Testis (tissue), 2 donors: ENCODE measurements at regions not wholly inside any gene's neighbourhood (a gene's known extent, or its start where the extent isn't known, plus 50 kb on each side); places are given as distances from the start of the nearest gene placed in this dataset.

ENCODE experiments used
- POLR2A ChIP-seq: fragments of 450-650 bp; IDR thresholded peaks from one replicate; pipeline ENCODE4 v1.6.1; 2017; ENCODE audit warnings: antibody characterized with exemption, mild to moderate bottlenecking, moderate library complexity
- TF ChIP-seq, protein P1 (sequence below), 3 experiments: fragments of 450-650 bp in 2 of 3; fragments of 200-600 bp in 1 of 3; sonication (generic) in 1 of 3; IDR thresholded peaks; one replicate each; pipeline ENCODE4 v1.5.1; 2016 to 2019; ENCODE audit warnings: antibody characterized with exemption in 3 of 3, mild to moderate bottlenecking in 2 of 3, moderate library complexity in 1 of 3

DNA sequence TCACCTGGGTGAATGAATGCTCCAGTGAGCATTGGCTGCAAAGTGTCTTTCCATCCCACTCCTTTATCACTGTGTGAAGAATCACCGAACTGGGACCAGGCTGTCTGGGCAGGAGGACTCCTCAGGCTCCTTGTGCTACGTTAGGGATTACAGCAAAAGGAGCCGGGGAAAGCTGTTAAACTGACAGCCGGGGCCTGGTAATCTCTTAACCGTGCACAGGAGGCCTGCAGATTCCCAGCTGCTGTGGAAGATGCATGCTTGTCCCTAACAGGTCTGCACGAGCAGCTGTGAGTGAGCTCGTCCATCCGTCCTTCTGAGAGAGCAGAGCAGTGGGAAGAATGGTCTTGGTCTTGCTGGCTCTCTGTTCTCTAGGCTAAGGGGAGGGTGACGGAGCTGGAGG, 231.5 kb downstream of the AACS start:
- TF ChIP-seq, protein P1, sequence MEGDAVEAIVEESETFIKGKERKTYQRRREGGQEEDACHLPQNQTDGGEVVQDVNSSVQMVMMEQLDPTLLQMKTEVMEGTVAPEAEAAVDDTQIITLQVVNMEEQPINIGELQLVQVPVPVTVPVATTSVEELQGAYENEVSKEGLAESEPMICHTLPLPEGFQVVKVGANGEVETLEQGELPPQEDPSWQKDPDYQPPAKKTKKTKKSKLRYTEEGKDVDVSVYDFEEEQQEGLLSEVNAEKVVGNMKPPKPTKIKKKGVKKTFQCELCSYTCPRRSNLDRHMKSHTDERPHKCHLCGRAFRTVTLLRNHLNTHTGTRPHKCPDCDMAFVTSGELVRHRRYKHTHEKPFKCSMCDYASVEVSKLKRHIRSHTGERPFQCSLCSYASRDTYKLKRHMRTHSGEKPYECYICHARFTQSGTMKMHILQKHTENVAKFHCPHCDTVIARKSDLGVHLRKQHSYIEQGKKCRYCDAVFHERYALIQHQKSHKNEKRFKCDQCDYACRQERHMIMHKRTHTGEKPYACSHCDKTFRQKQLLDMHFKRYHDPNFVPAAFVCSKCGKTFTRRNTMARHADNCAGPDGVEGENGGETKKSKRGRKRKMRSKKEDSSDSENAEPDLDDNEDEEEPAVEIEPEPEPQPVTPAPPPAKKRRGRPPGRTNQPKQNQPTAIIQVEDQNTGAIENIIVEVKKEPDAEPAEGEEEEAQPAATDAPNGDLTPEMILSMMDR (IDR thresholded peaks at IDR 0.05): no peak
- TF ChIP-seq POLR2A: no peak
